Body of pancreas (tissue), 4 donors: ENCODE measurements at regions not wholly inside any gene's neighbourhood (a gene's known extent, or its start where the extent isn't known, plus 50 kb on each side); places are given as distances from the start of the nearest gene placed in this dataset.

Source experiments
- POLR2A ChIP-seq, 3 donors: fragments of 450-650 bp; IDR thresholded peaks; one replicate each; pipeline ENCODE4 v1.6.1; 2016; ENCODE audit warnings: antibody characterized with exemption in 3 of 3, mild to moderate bottlenecking in 2 of 3
- TF ChIP-seq, protein P1 (sequence below), 7 experiments: fragments of 450-650 bp in 4 of 7; fragments of 200-600 bp in 3 of 7; sonication (generic) in 3 of 7; IDR thresholded peaks; one replicate each; pipeline ENCODE4 v1.5.1; 2016 to 2019; ENCODE audit warnings: antibody characterized with exemption in 7 of 7

DNA sequence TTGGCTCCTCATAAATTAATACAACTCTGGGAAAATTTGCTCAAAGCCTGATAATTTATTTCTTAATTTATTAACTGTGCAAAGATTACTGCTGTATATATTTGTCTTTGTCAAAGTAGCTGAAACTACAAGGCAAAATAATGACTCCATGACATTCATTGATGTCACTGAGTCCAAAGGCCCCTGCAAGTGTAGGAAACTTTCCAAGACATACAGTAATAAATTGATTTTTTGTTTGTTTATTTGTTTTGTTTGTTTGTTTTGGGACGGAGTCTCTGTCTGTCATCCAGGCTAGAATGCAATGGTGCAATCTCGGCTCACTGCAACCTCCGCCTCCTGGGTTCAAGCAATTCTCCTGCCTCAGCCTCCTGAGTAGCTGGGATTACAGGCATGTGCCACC, 96.8 kb upstream of the LPP start:
- no peak for TF ChIP-seq POLR2A (IDR thresholded peaks at IDR 0.05)
- TF ChIP-seq, protein P1, sequence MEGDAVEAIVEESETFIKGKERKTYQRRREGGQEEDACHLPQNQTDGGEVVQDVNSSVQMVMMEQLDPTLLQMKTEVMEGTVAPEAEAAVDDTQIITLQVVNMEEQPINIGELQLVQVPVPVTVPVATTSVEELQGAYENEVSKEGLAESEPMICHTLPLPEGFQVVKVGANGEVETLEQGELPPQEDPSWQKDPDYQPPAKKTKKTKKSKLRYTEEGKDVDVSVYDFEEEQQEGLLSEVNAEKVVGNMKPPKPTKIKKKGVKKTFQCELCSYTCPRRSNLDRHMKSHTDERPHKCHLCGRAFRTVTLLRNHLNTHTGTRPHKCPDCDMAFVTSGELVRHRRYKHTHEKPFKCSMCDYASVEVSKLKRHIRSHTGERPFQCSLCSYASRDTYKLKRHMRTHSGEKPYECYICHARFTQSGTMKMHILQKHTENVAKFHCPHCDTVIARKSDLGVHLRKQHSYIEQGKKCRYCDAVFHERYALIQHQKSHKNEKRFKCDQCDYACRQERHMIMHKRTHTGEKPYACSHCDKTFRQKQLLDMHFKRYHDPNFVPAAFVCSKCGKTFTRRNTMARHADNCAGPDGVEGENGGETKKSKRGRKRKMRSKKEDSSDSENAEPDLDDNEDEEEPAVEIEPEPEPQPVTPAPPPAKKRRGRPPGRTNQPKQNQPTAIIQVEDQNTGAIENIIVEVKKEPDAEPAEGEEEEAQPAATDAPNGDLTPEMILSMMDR (IDR thresholded peaks at IDR 0.05), result no peak
